ENCODE measurements at regions not wholly inside any gene's neighbourhood (a gene's known extent, or its start where the extent isn't known, plus 50 kb on each side); places are given as distances from the start of the nearest gene placed in this dataset.
"Not testable (repeated sequence)": the region's sequence is repeated elsewhere in the genome, so short reads cannot be mapped to it uniquely, and the experiment has no call there.

GRCh38 chr6:68126089-68126749 lies 508.9 kb upstream of the ADGRB3 start:
- TF ChIP-seq, protein P1, sequence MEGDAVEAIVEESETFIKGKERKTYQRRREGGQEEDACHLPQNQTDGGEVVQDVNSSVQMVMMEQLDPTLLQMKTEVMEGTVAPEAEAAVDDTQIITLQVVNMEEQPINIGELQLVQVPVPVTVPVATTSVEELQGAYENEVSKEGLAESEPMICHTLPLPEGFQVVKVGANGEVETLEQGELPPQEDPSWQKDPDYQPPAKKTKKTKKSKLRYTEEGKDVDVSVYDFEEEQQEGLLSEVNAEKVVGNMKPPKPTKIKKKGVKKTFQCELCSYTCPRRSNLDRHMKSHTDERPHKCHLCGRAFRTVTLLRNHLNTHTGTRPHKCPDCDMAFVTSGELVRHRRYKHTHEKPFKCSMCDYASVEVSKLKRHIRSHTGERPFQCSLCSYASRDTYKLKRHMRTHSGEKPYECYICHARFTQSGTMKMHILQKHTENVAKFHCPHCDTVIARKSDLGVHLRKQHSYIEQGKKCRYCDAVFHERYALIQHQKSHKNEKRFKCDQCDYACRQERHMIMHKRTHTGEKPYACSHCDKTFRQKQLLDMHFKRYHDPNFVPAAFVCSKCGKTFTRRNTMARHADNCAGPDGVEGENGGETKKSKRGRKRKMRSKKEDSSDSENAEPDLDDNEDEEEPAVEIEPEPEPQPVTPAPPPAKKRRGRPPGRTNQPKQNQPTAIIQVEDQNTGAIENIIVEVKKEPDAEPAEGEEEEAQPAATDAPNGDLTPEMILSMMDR (IDR thresholded peaks at IDR 0.05; ENCODE audit: insufficient read depth, low read depth, low read length, missing control alignments), result no peak
- no peak for DNase-seq (ENCODE audit: low read depth)
- no peak overlapping the region for H3K4me3 ChIP-seq (ENCODE audit: low read length)

DNA sequence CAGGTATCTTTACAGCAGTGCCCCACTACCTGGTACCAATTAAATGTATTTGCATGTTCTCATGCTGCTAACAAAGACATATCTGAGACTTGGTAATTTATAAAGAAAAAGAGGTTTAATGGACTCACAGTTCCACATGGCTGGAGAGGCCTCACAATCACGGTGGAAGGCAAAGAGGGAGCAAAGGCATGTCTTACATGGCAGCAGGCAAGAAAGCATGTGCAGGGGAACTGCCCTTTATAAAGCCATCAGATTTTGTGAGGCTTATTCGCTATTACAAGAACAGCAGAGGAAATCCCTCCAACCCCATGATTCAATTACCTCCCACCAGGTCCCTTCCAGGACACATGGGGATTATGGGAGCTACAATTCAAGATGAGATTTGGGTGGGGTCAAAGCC lies 512.1 kb upstream of the ADGRB3 start:
- H3K4me3 ChIP-seq (ENCODE audit: low read length); DNase-seq (ENCODE audit: low read depth): not testable (repeated sequence)

GRCh38 chr6:68122032-68122431 lies 513.0 kb upstream of the ADGRB3 start:
- TF ChIP-seq, protein P1 (IDR thresholded peaks at IDR 0.05; ENCODE audit: insufficient read depth, low read depth, low read length, missing control alignments), result no peak

GRCh38 chr6:68120954-68121353 lies 514.1 kb upstream of the ADGRB3 start:
- H3K4me3 ChIP-seq (ENCODE audit: low read length); DNase-seq (ENCODE audit: low read depth): not testable (repeated sequence)

More at GRCh38 chr6:68122032-68122431, 513.0 kb upstream of the ADGRB3 start:
- no peak overlapping the region for H3K4me3 ChIP-seq (ENCODE audit: low read length)
- no peak for DNase-seq (ENCODE audit: low read depth)

GRCh38 chr6:68114463-68115047 lies 520.5 kb upstream of the ADGRB3 start:
- no peak for DNase-seq (ENCODE audit: low read depth)
- TF ChIP-seq, protein P1 (IDR thresholded peaks at IDR 0.05; ENCODE audit: insufficient read depth, low read depth, low read length, missing control alignments), result no peak
- H3K4me3 ChIP-seq (ENCODE audit: low read length), result no peak overlapping the region

DNA sequence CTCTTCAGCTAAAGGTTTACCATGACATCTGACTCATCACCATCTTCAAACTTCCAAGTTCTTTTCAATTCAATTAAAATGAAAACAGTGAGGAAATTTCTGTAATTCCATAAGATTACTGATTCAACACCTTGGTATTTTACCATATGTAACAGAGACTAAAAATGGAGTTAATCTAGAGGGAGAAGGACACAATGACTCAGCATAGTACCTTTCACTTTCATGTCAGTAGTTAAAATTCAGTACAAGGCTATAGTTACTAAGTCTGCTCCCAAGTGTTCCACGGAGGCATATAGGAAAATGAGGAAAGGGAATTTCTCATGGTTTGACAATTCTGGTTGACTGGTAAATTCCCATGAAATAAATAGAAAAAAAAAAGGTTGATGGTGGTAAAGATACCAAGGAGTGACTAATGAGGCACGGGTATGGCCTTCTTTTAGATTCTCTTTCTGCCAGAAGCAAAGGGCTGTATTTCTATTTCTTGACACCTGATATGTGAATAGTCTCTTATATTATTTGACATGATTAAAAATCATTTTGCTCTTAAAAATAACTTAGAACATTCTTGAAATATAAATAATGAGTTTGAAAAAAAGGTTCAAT lies 526.7 kb upstream of the ADGRB3 start:
- peak; percentile 72 for DNase-seq (ENCODE audit: low read depth)
- H3K4me3 ChIP-seq (ENCODE audit: low read length), result no peak overlapping the region
- TF ChIP-seq, protein P1 (IDR thresholded peaks at IDR 0.05; ENCODE audit: insufficient read depth, low read depth, low read length, missing control alignments), result no peak

- H3K4me3 ChIP-seq (ENCODE audit: low read length), result no peak overlapping the region
- no peak for DNase-seq (ENCODE audit: low read depth)
- TF ChIP-seq, protein P1 (IDR thresholded peaks at IDR 0.05; ENCODE audit: insufficient read depth, low read depth, low read length, missing control alignments), result no peak
Observed at GRCh38 chr6:68094070-68094469, 541.0 kb upstream of the ADGRB3 start.
